Osteoblast (primary cell): ENCODE measurements at regions not wholly inside any gene's neighbourhood (a gene's known extent, or its start where the extent isn't known, plus 50 kb on each side); places are given as distances from the start of the nearest gene placed in this dataset.

Experiments
- DNase-seq: peaks from one replicate; pipeline ENCODE4 v3.0.0; 2011; ENCODE audit warnings: low spot score, mixed read lengths; ENCODE audit not compliant: insufficient read length; ENCODE audit errors: missing footprints
- H2AFZ ChIP-seq: 2 replicates; pipeline ENCODE4 v1.6.0; 2011; ENCODE audit warnings: mild to moderate bottlenecking, low read length
- H3K27ac ChIP-seq: 2 replicates; pipeline ENCODE4 v1.5.1; 2011; ENCODE audit warnings: mild to moderate bottlenecking, low read depth, low read length, moderate library complexity
- H3K27me3 ChIP-seq: 2 replicates; pipeline ENCODE4 v1.6.0; 2012; ENCODE audit warnings: mild to moderate bottlenecking, control low read depth, inconsistent platforms, low read length, moderate library complexity; ENCODE audit not compliant: insufficient read depth
- H3K36me3 ChIP-seq: 2 replicates; pipeline ENCODE4 v1.5.1; 2011; ENCODE audit warnings: mild to moderate bottlenecking, low read length, control low read depth, moderate library complexity; ENCODE audit not compliant: insufficient read depth
- H3K4me1 ChIP-seq: 2 replicates; pipeline ENCODE4 v1.5.1; 2011; ENCODE audit warnings: mild to moderate bottlenecking, low read length, control low read depth, moderate library complexity; ENCODE audit not compliant: insufficient read depth
- H3K4me2 ChIP-seq: 2 replicates; pipeline ENCODE4 v1.6.0; 2011; ENCODE audit warnings: mild to moderate bottlenecking, low read length; ENCODE audit not compliant: insufficient read depth
- H3K4me3 ChIP-seq: fragments of 200-600 bp; sonication (generic); 3 replicates; pipeline ENCODE4 v1.5.1; 2012; ENCODE audit warnings: mild to moderate bottlenecking, low read length, inconsistent platforms; ENCODE audit not compliant: insufficient read depth
- H3K79me2 ChIP-seq: 2 replicates; pipeline ENCODE4 v1.6.0; 2012; ENCODE audit warnings: mild to moderate bottlenecking, low read length, control low read depth, inconsistent platforms; ENCODE audit not compliant: insufficient read depth
- H3K9me3 ChIP-seq: 2 replicates; pipeline ENCODE4 v1.5.1; 2011; ENCODE audit warnings: low read depth, low read length, control low read depth
- H4K20me1 ChIP-seq: 2 replicates; pipeline ENCODE4 v1.6.0; 2012; ENCODE audit warnings: mild to moderate bottlenecking, low read length, control low read depth; ENCODE audit not compliant: insufficient read depth
- CTCF ChIP-seq: IDR thresholded peaks from 2 replicates; pipeline ENCODE4 v1.5.1; 2011; ENCODE audit warnings: mild to moderate bottlenecking, low read depth, low read length, moderate library complexity; ENCODE audit errors: extremely low read depth

DNA sequence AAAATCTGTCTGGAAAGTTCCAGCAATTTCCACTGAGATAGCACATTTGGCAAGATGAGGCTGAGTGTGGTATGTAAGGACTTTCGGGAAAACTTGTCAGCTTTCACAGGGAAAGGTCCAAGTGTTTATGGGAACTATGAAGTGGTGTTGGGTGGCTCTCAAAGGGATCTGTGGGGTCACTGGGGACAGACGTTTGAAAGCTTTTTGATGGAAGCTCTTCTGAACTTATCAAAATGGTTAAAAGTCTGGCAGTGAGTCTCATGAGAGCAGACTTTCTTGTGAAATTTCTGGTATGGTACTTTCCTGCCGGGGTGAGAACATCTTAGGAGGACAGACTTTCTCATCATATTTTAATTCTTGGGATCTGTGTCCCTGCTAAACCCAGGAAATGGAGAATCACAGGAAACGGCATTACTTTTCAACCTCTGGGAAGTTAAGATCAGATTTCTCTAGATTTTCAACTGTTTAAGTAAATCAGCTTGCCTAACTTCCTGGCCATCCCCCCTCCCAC is 546.3 kb upstream of the ZEB2 start:
- no peaks in the 10 kb centered on the region for H4K20me1 ChIP-seq
- TF ChIP-seq CTCF: no peak
- H3K4me2 ChIP-seq: peak overlapping the region; percentile 29
- no peaks in the 10 kb centered on the region for H3K36me3 ChIP-seq
- H3K27ac ChIP-seq: peak overlapping the region; percentile 64
- H3K27me3 ChIP-seq: no peaks in the 10 kb centered on the region
- H3K79me2 ChIP-seq: no peaks in the 10 kb centered on the region
- peak overlapping the region; percentile 24 for H3K4me3 ChIP-seq
- no peak for DNase-seq
- H2AFZ ChIP-seq: peak overlapping the region; percentile 76
- H3K4me1 ChIP-seq: peaks cover 30% of the 10 kb centered on the region
- no peaks in the 10 kb centered on the region for H3K9me3 ChIP-seq

DNA sequence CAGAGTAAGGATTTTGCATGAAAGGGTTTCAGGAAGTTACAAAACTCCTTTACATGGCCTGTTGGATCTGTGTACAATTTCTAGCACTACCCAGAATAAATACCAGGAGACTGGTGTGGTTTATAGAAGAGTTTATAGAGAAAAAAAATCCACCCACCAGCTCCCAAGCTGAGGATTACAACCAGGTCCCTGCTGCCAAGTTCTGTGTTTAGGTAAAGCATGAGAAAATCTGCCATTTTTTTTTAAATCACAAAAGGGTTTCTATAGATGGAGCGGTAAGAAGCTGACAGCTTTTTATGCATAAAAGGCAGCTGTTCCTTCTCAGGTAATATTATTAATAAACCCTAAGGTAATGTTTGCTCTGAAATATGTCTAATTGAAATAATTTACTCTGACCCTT is 545.4 kb upstream of the ZEB2 start:
- Histone ChIP-seq H3K4me3 (no peak overlapping the region), H3K27me3 (no peaks in the 10 kb centered on the region), H3K79me2 (no peaks in the 10 kb centered on the region), H4K20me1 (no peaks in the 10 kb centered on the region), H3K36me3 (no peaks in the 10 kb centered on the region), H3K4me1 (peaks cover 30% of the 10 kb centered on the region), H3K9me3 (no peaks in the 10 kb centered on the region), H3K4me2 (no peak overlapping the region), H3K27ac (no peak overlapping the region), H2AFZ (no peak overlapping the region)
- no peak for DNase-seq
- no peak for TF ChIP-seq CTCF

GRCh38 chr2:145064511-145064910 is 544.6 kb upstream of the ZEB2 start:
- H4K20me1 ChIP-seq: no peaks in the 10 kb centered on the region
- peaks cover 30% of the 10 kb centered on the region for H3K4me1 ChIP-seq
- TF ChIP-seq CTCF: no peak
- H2AFZ ChIP-seq: no peak overlapping the region
- DNase-seq: no peak
- H3K4me3 ChIP-seq: no peak overlapping the region
- H3K36me3 ChIP-seq: no peaks in the 10 kb centered on the region
- peak overlapping the region; percentile 16 for H3K27ac ChIP-seq
- H3K9me3 ChIP-seq: no peaks in the 10 kb centered on the region
- H3K27me3 ChIP-seq: no peaks in the 10 kb centered on the region
- H3K4me2 ChIP-seq: no peak overlapping the region
- no peaks in the 10 kb centered on the region for H3K79me2 ChIP-seq

- no peak for TF ChIP-seq CTCF
- no peaks in the 10 kb centered on the region for H3K9me3 ChIP-seq
- H3K4me2 ChIP-seq: no peak overlapping the region
- H2AFZ ChIP-seq: no peak overlapping the region
- H3K4me3 ChIP-seq: no peak overlapping the region
- H3K36me3 ChIP-seq: no peaks in the 10 kb centered on the region
- peaks cover 19% of the 10 kb centered on the region for H3K4me1 ChIP-seq
- no peaks in the 10 kb centered on the region for H3K79me2 ChIP-seq
- no peaks in the 10 kb centered on the region for H3K27me3 ChIP-seq
- DNase-seq: no peak
- H4K20me1 ChIP-seq: no peaks in the 10 kb centered on the region
- H3K27ac ChIP-seq: no peak overlapping the region
Observed at GRCh38 chr2:145060876-145061275, 541.0 kb upstream of the ZEB2 start.
